ENCODE measurements at regions not wholly inside any gene's neighbourhood (a gene's known extent, or its start where the extent isn't known, plus 50 kb on each side); places are given as distances from the start of the nearest gene placed in this dataset.
"Not testable (repeated sequence)": the region's sequence is repeated elsewhere in the genome, so short reads cannot be mapped to it uniquely, and the experiment has no call there.

GRCh38 chr17:70453075-70453474 is 283.7 kb downstream of the KCNJ2 start:
- not testable (repeated sequence) for DNase-seq

- no peak for DNase-seq
Observed at GRCh38 chr17:70454377-70454776, 285.0 kb downstream of the KCNJ2 start.

GRCh38 chr17:70454908-70455307 is 285.6 kb downstream of the KCNJ2 start:
- no peak for DNase-seq

- no peak for DNase-seq
Observed at GRCh38 chr17:70464995-70465394, 295.7 kb downstream of the KCNJ2 start.

GRCh38 chr17:70468661-70469060 is 299.3 kb downstream of the KCNJ2 start:
- no peak for DNase-seq

- no peak for DNase-seq
Observed at GRCh38 chr17:70473049-70473448, 303.7 kb downstream of the KCNJ2 start.

GRCh38 chr17:70476368-70476767 is 307.0 kb downstream of the KCNJ2 start:
- DNase-seq, result no peak

GRCh38 chr17:70478902-70479301 is 309.6 kb downstream of the KCNJ2 start:
- no peak for DNase-seq

- no peak for DNase-seq
Observed at GRCh38 chr17:70479779-70480178, 310.4 kb downstream of the KCNJ2 start.

- DNase-seq, result no peak
Observed at GRCh38 chr17:70483624-70484023, 314.3 kb downstream of the KCNJ2 start.

- DNase-seq, result no peak
Observed at GRCh38 chr17:70484050-70484449, 314.7 kb downstream of the KCNJ2 start.

GRCh38 chr17:70484496-70484895 is 315.2 kb downstream of the KCNJ2 start:
- DNase-seq, result no peak

GRCh38 chr17:70492368-70492767 is 323.0 kb downstream of the KCNJ2 start:
- no peak for DNase-seq

GRCh38 chr17:70493277-70493874 is 324.0 kb downstream of the KCNJ2 start:
- no peak for DNase-seq

GRCh38 chr17:70498631-70499030 is 329.3 kb downstream of the KCNJ2 start:
- DNase-seq, result no peak

GRCh38 chr17:70499067-70499786 is 329.9 kb downstream of the KCNJ2 start:
- no peak for DNase-seq

GRCh38 chr17:70503449-70503848 is 334.1 kb downstream of the KCNJ2 start:
- DNase-seq, result no peak

GRCh38 chr17:70510288-70510687 is 341.0 kb downstream of the KCNJ2 start:
- DNase-seq, result no peak

GRCh38 chr17:70517816-70518215 is 348.5 kb downstream of the KCNJ2 start:
- DNase-seq, result no peak

GRCh38 chr17:70519300-70519699 is 350.0 kb downstream of the KCNJ2 start:
- no peak for DNase-seq

GRCh38 chr17:70520447-70520846 is 351.1 kb downstream of the KCNJ2 start:
- no peak for DNase-seq

GRCh38 chr17:70520956-70521355 is 351.6 kb downstream of the KCNJ2 start:
- no peak for DNase-seq

- DNase-seq, result no peak
Observed at GRCh38 chr17:70521821-70522256, 352.5 kb downstream of the KCNJ2 start.

GRCh38 chr17:70523426-70523825 is 354.1 kb downstream of the KCNJ2 start:
- no peak for DNase-seq

All from right kidney (tissue), 1 donor.